GM19043 (cell line): ENCODE measurements at regions not wholly inside any gene's neighbourhood (a gene's known extent, or its start where the extent isn't known, plus 50 kb on each side); places are given as distances from the start of the nearest gene placed in this dataset.

Experiments
- ATAC-seq: cut with Tn5 transposase; IDR thresholded peaks from one replicate; pipeline ENCODE4 v1.9.1; 2021; ENCODE audit warnings: low read depth; ENCODE audit not compliant: unreplicated experiment

DNA sequence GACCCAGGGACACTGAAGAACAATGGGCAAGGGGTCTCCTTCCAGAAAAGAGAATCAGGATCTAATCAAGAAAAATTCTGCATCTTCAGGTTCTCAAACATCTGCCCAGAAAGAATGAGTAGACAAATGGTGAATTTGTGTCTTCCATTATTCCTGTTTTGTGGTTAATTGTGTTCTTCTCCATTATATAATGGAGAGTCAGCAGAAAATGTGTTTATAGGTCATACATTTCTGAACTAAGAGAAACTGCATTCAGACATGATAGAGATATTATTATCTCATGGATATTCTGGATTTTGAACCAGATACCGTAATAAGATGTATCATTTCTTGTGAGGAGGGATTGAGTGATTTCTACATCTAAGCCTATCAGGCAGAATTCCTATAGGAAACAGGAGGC, 581.7 kb upstream of the JAG1 start:
- ATAC-seq = no peak

DNA sequence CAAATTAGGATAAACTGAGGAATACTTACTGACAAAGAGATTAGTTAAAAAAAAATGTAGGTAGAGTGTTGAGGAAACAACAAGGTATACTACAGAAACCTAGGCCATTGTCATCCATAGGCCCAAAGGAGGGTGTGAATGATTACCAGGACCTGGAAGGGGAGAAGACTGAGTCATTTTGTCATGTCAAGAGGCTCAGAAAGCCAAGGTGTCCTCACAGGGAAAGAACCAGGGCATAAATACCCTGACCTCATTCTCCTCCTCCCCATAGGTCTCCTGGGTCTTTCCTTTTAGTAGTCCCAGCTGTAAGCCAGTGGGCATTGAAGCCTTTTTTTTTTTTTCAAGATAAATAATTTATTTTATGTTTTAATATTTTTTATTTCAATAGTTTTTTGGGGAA, 582.1 kb upstream of the JAG1 start:
- ATAC-seq = no peak

DNA sequence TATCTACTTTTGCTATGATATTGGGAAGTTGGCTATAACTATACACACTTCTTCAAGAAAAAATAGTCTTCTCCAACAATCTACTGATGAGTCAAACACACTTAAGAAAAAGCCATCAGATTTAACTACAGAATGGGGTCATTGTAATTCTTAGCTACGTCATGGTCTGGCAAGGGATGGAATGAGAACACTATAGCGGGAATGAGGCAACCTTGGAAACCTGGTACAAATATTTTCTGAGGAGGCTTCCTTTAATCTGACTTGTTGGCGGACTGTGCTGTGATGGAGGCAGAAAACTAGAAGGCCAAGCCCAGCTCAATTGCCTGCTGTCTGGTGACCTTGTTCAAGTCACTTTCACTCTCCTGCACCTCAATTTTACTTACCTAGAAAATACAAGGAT, 586.8 kb upstream of the JAG1 start:
- ATAC-seq = no peak

DNA sequence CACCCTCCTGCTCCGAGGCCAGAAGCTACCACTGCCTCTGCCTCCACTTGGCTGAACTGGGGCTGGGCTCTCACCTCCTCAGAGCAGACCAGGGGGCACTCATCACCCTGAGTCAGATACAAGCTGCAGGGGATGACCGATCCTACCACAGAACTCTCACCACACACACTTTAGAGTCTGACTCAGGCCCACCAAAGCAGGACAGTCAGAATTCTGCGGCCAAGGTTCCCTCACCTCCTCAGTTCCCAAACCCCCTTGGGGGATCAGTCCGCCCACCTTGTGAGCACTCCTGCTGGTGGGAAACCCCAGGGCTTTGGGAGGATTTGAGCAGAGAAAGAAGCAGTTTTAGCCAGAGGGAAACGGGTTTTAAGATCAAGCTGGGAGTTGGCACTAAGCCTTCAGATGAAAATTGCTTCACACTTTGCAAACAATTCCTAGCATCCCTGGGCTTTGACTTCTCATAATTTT, 587.8 kb upstream of the JAG1 start:
- ATAC-seq = no peak

DNA sequence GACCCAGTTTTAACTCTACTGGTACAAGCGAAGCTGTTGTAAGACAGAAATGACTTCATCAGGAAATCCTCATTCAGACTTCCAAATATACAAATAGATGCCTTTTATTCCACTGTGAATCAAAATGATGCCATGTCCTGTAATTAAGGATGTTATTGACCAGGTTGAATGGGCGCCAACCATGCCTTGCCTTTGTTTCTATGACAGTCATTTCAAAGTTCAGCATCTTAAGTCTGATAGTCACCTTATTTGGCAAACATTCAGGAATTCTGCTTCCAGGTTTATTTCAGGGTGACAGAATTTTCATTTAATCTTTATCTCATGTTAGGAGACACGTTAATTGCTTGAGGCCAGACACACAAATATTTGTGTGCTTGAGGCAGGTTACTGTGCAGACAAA, 592.8 kb upstream of the JAG1 start:
- no peak for ATAC-seq

DNA sequence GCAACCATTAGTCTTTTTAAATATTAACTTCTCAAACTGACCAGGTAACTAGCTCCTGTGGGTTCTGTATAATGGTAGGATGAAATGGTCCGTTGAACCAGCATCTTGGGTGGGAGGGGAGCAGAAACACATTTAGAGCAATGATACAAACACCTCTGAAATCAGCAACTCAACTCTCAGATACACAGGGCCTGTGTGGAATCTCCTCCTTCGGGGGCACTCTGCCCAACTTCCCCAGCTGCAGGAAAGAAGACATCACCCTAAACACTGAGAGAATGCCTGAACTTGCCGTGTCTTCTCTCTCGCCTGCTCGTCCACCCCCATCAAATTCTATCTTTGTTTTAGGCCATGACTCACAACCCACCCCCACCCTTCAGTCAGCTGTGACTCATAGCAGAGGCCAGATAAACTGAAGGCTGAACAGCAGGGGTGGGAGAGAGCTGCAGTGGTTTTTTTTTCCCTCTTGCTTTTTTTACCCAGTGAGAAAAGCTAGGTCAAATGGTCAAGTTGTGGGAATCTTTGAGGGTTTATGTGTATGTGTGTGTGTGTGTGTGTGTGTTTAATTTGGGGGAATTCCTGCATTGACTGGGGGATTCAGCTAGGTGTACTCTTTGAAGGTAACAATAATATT, 593.4 kb upstream of the JAG1 start:
- ATAC-seq = no peak

DNA sequence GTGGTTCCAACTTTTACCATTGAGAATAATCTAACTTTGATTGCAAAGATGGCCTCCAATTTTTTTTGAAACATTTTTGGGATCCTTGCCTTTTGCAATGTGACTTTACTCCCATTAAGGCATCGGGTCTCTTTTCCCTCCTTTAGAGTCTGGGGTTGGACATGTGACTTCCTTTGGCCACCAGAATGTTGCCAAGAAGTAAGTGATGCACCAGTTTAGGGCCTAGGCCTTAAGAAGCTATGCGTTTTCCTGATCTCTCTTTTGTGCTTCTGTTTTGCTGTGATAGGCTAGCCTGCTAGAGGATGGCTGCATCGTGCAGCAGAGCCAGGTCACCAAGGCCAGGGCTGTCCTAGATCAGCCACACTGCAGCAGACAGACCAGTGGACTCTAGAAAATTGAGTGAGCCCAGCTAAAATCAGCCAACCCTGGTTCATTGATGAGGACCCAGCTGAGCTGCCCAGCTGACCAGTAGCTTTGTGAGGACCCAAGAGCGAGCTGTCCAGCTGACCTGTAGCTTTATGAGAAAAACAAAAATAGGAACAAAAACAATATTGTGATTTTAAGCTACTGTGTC, 594.0 kb upstream of the JAG1 start:
- ATAC-seq = no peak

DNA sequence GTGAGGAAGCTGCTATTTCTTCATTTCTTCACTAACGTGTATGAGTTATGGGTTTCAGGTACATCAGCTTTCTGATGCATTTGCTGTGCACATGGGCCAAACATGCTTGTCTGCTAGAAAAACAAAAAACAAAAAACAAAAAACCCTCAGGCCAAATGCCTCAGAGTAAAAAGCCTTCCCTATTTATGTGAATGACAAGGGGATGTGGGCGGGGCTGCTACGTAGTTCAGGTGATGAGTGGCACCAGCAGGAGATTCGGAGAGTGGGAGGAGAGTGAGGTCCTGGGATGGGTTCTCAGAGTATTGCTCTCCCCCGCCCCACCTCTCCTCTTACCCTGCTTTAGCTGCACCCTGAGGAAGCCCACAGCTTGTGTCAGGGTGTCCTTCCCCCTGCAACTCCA, 596.8 kb upstream of the JAG1 start:
- ATAC-seq = no peak

DNA sequence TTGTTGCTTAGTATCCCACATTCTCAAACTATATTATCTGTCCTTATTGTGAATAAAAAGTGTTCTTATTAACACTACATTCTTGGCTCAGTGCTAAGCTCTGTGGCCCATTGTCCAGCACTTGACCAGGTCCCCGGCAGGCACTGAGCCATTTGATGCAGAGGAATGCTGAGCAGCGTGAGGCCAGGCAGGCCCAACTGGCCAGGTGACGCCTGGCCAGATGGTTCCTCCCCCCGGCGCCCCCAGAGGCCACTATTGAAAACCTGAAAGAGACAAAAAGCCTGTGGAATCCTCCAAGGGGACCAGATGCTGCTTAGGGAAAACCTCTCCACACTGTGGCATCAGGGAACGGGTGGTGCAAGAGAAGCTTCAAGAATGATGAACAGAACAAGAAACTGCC, 597.5 kb upstream of the JAG1 start:
- ATAC-seq = no peak

DNA sequence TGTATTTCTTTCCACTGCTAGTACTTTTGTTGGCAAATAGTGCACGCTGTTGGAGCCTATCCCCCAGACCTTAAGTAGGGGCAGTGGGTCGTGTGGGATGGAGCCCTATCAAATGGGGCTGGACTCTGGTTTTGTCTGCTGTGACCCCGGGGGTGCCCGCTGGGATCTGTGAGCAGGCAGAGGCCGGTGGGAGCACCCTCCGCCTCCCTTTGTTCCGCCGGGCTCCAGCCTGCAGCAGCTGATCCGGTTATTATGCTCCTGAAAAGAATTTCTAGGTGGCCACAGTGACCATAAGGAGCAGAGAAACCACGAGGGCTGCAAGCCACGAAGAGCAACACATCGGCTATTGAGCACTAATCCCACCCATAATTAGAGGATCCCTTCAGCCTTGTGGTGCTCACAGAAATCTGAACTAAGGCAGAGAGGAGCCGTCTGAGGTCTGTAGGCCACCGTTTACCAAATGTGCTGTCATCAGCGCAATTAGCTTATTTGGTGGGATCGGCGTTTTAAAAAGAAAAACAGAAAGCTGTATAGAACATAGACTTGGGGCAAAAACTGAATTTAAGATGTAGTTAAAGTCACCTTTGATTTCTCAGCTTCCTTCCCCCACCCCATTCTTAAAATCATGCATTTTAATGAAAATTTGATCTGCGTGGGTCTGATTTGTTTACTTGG, 598.3 kb upstream of the JAG1 start:
- no peak for ATAC-seq

DNA sequence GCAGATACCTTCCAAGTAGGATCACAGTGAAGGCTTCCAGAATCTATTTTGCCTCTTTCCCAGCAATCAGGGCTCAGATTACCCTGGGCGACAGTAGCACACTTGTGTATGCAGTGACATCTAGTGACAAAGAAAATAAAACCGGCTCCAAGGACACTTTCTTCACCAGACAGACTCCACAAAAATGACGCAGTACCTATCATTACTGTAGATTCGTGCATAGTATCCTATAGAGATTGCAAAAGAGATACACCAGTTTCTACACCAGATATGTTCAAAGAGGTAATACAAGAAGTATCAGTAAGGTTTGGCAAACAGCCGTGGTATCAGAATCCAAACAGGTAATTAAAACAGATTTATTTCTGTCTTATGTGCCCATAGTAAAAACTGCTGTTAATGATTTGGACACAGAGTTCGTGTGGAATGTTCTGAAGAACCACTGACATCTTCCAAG, 600.4 kb upstream of the JAG1 start:
- ATAC-seq = peak; percentile 56

DNA sequence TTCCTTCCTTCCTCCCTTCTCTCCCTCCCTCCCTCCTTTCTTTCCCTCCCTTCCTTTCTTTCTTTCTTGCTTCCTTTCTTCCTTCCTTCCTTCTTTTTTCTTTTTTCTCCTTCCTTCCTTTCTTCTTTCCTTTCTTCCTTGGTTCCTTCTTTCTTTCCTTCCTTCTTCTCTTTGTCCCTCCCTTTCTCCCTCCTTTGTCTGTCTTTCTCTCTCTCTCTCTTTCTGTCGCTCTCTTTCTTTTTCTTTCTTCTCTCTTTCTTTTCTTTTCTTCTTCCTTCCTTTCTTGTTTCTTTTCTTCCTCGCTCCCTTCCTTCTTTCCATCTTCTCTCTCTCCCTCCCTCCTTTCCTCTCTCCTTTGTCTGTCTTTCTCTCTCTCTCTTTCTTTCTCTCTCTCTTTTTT, 601.9 kb upstream of the JAG1 start:
- no peak for ATAC-seq

DNA sequence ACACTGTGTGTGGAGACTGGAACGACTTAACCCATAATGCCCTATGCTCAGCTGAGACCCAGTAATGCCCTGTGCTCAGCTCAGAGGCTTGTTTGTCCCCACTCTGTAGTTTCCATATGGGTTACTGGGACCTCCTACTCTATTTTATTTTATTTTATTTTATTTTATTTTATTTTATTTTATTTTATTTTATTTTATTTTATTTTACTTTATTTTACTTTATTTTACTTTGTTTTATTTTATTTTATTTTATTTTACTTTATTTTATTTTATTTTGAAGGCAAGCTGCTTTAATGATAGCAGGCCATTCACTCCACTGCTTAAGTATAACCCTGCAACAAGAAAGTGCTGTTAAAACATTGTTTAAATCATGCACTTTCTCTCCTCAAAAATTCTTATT, 603.4 kb upstream of the JAG1 start:
- no peak for ATAC-seq

DNA sequence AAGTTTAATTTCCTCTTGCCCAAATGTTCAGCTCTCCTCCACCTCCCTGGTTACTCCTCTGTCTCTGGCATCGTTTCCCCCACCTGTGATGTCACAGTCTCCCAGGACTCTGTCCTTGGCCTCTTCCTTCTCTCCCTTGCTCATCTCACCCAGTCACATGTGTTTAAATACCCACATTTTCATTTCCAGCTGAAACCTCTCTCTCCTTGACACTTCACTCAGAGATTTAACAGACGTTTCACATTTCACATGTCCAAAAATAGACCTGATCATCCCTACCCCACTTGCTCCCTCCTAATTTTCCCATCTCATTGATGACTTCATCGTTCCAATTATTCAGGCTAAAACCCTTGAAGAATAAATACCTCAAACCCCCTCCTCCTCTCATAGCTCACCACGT, 604.1 kb upstream of the JAG1 start:
- ATAC-seq = no peak

DNA sequence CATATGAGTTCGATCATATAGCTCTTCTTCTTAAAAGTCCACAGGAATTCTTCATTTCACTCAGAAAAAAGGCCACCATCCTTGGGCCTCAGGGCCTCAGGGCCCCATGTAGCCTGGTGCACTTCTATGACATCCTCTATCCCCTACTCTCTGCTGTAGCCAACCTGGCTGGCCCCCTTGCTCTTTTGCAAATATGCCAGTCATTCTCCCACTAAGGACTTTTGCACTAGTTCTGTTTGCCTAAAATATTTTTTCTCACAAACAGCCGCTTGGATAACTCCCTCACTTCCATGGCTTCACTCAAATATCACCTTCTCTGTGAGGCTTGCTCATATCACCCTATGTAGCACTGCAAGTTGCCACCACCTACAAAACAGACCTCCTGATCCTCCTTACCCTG, 604.7 kb upstream of the JAG1 start:
- no peak for ATAC-seq

DNA sequence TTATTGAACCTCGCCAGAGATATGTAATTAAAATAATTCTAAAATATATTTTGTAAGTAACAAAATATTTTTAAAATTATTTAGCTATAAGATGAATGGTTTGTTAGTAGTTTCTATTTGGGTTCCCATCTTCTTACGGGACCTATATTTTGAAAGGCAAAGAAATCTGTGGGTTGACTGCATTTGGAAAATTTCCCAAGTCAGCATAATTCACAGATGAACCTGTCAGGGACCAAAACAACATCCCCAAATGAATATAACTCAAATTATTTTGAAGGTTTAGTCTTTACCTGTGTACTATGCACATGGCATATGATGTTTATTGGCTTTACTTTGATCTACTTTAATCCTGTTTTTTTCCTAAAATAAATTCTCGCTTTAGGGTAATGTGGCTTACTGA, 607.4 kb upstream of the JAG1 start:
- ATAC-seq = no peak

DNA sequence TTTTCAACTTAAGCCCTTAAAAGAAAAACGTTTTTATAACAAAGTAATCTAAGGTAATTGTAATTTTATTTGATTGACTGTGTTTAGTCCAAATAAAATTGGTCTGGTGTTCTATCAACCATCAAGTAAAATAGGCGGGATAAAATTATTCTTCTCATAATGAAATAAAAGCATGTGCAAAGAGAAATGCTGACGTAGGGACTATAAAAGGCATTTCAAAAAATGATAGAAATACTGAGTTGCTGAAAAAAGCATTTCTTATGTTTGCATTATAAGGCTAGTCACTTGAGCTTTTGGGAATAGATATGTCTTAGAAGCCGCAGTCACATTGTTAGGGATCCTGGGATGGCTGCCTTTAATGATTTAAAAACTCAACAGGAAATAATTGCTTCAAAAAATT, 608.0 kb upstream of the JAG1 start:
- no peak for ATAC-seq

DNA sequence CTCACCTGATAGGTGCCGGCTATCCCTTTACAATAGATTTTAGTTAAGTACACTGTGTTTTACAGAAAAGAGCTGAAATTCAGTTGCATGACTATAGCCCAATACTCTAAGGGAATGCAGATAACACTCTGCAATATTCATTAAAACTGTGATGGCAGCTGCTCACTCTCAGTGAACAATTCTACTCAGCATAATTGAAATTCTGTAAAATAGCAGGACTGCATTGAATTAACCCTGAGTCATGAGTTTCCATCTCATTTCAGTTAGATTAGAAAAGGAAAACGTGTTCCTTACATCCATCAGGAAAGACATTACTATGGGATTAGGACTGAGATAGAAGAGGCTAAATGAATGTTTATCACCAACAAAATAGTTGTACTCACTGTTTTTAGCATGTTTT, 613.3 kb upstream of the JAG1 start:
- no peak for ATAC-seq

DNA sequence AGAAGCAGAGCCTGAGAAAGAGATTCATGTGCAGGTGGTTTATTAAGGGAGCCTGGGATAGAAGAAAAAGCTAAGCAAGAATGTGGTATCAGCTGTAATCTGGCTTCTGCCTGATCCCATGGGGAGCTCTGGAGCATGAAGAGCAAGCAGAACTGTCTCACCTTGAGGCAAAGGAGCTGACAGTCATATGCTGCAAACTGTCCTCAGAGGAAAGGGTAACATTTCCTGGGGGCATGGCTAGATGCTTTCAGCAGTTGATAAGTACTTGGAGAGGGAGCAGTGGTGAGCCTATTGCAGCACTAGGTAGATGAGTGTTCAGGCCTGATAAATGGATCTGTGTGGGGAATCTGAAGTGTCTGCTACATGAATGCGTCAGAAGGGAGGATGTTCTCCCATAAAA, 621.5 kb upstream of the BTBD3 start:
- ATAC-seq = no peak

DNA sequence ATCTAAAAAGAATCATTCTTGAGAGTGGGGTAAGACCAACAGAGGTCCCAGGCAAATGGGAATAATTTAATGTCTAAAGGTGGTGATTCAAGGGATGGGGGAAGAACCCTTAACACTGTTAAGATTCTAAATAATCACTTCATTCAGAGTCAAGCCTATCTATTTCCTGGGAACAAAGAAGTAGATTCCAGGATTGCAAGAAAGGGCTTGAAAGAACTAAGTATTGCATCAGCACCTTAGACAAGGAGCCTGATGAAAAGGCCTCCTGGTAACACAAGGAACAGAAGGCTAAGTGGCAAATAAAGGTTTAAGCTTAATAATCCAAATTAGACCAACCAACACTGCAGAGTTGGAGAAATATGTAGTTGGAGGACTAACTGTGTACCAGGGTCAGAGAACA, 620.7 kb upstream of the BTBD3 start:
- ATAC-seq = no peak

DNA sequence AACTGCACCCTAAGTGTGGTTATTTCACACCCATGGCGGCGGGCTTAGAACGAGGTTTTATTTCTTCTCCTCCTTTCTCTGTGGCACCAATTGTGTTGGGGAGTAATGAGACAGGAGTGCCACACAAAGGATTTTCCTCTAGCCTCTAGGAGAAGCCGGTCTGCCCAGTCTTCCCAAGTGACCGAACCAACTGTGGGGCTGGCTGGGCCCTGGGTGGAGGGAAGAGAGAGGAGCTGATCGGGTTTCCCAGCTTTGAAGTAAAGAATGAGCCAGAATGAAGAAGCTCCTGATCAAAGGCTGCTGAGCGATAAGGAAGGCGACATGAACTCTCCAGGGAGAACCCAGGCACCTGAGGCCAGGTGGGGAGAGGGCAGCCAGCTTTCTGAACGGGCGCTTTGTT, 616.0 kb upstream of the BTBD3 start:
- ATAC-seq = no peak

DNA sequence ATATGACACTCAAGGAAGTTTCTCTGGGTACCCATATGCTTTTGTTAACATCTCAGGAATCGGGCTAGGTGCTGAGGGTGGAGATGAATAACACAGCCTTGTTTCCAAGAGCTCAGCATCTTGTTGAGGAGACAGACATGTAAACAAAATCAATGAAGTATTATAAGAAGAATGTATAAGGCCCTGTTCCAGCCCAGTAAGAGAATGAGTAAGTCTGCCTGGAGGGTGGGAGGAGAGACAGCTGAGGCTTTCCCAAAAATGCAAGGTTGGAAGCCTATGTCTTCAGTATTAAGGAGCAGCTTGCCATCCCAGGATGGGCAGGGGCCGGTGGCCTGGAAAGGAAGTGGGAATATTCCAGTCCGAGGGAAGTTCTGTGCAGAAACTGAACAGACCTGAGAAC, 615.3 kb upstream of the BTBD3 start:
- no peak for ATAC-seq
